ENCODE measurements at regions not wholly inside any gene's neighbourhood (a gene's known extent, or its start where the extent isn't known, plus 50 kb on each side); places are given as distances from the start of the nearest gene placed in this dataset.

- no peak for DNase-seq
These were observed 255.5 kb downstream of the SNAPC1 start for GRCh38 chr14:62017651-62018230.

DNA sequence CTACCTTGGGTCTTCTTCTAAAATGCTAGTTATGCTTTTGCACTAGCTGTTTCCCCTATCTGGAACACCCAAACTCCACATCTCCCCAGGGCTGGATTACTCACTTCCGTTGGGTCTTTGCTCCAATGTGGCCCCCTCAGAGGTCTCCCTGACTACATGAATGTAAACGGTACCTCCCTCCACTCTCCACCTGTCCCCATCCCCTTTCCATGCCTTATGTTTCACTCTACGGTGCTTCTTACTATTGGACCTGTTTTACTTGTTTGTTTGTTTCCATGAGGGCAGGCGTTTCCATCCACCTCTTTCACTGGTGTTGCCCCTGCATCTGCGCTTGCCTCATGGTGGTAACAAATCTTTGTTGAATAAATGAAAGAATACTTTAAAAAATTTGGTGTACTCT is 256.4 kb downstream of the SNAPC1 start:
- DNase-seq, result no peak

GRCh38 chr14:62027958-62028357 is 265.7 kb downstream of the SNAPC1 start:
- no peak for DNase-seq

GRCh38 chr14:62029569-62029924 is 267.3 kb downstream of the SNAPC1 start:
- DNase-seq, result no peak

- DNase-seq, result no peak
These were observed 268.2 kb downstream of the SNAPC1 start for GRCh38 chr14:62030387-62030786.

- no peak for DNase-seq
These were observed 269.3 kb downstream of the SNAPC1 start for GRCh38 chr14:62031504-62031903.

GRCh38 chr14:62053188-62053587 is 291.0 kb downstream of the SNAPC1 start:
- no peak for DNase-seq

- DNase-seq, result no peak
These were observed 294.6 kb downstream of the SNAPC1 start for GRCh38 chr14:62056789-62057188.

GRCh38 chr14:62062645-62063044 is 300.4 kb downstream of the SNAPC1 start:
- DNase-seq, result no peak

GRCh38 chr14:62064751-62065323 is 302.6 kb downstream of the SNAPC1 start:
- DNase-seq, result no peak

DNA sequence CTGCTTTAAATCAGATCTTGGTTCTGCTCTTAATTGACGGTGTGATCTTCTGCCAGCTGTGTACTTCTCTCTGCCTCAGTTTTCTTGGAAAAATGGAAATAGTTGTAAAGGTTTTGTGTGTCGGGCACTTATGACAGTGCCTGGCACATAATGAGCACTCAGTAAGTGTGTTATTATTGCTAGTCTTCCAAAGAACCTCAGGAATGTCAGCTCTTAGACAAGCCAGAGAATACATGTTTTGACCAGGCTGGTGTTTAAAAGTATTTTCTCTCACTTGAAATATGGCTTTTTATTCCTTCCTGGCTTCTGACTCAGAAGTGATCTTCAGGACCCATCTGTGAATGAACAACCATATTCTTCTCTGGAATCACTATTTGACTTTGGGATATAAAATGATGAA is 304.1 kb downstream of the SNAPC1 start:
- DNase-seq, result no peak

- no peak for DNase-seq
These were observed 308.8 kb downstream of the SNAPC1 start for GRCh38 chr14:62071039-62071438.

DNA sequence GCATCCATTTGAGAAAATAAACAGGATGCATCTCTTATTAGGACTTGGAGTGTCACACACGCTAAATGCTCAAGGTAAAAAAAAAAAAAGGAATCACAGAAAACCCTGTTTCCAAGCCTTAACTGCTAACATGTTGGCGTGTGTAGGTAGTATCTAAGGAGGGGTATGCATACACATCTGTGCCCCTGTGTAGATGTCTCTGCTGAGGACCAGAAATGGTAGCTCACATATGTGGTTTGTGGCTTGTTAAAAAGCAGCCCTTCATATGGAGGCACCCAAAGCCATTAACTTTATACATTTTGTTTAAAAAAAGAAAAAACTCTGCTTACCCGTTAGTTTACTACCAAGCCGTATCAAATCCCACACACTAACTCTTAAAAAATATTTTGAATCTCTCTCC is 314.1 kb downstream of the SNAPC1 start:
- DNase-seq, result no peak

GRCh38 chr14:62076825-62077605 is 314.8 kb downstream of the SNAPC1 start:
- DNase-seq, result no peak

GRCh38 chr14:62077676-62078261 is 315.5 kb downstream of the SNAPC1 start:
- no peak for DNase-seq

DNA sequence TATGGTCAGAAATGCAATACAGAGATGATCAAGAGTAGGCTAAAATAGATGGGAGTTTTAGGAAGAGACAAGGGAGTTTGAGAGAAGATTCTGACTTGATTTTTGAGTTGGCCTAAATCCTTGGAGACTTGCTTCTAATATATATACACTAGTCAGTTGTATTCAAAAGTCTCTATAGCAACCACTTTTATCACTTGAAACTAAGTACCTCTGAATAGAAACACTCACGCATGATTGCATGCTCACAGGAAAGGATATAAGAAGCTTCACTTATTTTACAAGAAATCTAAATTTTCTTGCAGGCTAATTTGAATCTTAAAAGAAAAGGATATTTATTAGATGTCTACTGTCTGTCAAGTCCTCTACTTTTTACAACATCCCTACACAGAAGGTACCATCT is 316.8 kb downstream of the SNAPC1 start:
- DNase-seq, result no peak

- no peak for DNase-seq
These were observed 318.9 kb downstream of the SNAPC1 start for GRCh38 chr14:62081012-62081612.

- no peak for DNase-seq
These were observed 319.7 kb downstream of the SNAPC1 start for GRCh38 chr14:62081951-62082350.

- DNase-seq, result no peak
These were observed 320.6 kb downstream of the SNAPC1 start for GRCh38 chr14:62082779-62083178.

GRCh38 chr14:62084020-62084419 is 321.8 kb downstream of the SNAPC1 start:
- DNase-seq, result no peak

DNA sequence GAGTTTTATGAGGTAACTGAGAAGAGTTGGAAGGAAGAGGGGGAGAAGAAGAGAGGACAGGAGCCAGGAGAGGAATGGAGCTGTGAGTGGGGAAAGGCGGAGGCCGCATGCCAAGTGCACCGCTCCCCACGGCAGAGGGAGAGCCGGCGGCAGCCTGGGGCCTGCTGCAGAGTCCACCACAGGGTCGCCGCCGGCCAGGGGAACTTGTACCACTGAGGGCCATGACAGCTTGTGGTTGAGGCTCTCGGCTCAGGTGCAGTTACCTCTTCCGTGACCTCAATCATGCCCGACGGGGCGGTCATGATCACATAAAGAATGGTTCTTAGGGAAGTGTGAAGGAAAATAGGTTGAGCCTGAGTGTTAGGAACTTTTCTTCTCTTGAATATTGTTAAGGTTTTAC is 325.0 kb downstream of the SNAPC1 start:
- no peak for DNase-seq

DNA sequence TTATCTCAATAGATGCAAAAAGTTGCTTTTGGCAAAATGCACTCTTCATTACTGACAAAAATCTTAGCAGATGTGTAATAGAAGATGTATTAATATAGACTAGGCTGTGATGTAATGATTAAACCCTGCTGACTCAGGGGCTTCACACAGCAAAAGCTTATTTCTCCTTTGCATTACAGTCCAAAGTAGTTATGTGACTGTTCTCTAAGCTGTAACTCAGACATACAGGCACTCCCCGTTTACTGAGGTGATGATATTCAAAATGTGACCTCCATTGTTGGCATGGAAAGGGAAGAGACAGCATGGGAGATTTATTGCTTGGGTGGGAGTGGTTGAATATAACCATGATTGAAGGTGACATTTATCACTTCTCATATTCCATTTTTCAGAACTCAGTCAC is 331.5 kb downstream of the SNAPC1 start:
- no peak for DNase-seq

DNA sequence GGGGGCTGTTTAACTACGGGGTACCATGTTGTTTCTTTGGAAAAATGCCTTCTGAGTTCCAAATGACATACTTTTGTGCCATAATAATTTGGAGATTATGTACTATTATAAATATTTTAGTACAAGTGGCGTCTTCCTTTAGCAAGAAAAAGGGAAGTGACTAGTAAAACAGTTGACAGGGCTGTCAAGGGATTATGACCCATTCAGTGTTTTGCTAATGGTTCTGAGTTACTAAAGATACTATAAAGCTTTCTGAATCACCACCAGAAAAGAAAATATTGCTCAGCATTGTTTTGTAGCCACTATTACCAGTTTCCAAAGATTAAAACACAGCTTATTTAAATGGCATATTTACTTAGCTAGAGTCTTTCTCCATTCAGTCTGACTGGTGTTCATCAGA is 334.9 kb downstream of the SNAPC1 start:
- DNase-seq, result no peak

DNA sequence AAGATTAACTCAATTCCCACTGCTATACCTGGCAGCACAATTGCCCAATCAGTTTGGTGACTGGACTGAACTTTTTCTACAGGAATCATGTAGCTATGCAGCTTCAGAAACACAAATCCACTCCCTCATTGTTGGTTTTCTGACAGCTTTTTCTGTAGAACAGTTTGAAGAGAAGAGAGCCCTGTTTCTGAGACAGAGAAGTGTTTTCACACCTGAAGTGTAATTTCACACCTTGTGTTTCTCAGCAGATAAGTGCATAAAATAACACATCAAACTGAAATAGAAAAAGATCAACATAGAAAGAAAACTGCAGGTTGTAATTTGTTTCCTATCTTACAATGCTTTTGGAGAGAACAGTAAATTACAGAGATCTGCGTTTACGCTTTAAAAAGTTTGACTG is 335.6 kb downstream of the SNAPC1 start:
- DNase-seq, result no peak
